ENCODE measurements at regions not wholly inside any gene's neighbourhood (a gene's known extent, or its start where the extent isn't known, plus 50 kb on each side); places are given as distances from the start of the nearest gene placed in this dataset.

DNA sequence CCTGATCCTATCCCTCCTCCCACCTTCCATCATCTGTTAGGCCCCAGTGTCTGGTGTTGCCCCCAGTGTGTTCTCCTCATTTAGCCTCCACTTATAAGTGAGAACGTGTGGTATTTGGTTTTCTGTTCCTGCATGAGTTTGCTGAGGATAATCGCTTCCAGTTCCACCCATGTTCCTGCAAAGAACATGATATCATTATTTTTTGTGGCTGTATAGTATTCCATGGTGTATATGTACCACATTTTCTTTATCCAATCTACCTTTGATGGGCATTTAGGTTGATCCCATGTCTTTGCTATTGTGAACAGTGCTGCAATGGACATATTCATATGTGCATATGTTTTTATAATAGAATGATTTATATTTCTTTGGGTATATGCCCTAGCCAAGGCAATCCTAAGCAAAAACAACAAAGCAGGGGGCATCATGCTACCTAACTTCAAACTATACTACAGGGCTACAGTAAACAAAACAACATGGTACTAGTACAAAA, 142.9 kb downstream of the TNFSF18 start:
- TF ChIP-seq, protein P1, sequence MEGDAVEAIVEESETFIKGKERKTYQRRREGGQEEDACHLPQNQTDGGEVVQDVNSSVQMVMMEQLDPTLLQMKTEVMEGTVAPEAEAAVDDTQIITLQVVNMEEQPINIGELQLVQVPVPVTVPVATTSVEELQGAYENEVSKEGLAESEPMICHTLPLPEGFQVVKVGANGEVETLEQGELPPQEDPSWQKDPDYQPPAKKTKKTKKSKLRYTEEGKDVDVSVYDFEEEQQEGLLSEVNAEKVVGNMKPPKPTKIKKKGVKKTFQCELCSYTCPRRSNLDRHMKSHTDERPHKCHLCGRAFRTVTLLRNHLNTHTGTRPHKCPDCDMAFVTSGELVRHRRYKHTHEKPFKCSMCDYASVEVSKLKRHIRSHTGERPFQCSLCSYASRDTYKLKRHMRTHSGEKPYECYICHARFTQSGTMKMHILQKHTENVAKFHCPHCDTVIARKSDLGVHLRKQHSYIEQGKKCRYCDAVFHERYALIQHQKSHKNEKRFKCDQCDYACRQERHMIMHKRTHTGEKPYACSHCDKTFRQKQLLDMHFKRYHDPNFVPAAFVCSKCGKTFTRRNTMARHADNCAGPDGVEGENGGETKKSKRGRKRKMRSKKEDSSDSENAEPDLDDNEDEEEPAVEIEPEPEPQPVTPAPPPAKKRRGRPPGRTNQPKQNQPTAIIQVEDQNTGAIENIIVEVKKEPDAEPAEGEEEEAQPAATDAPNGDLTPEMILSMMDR (IDR thresholded peaks at IDR 0.05; ENCODE audit: low read depth, low read length): no peak
- H3K4me3 ChIP-seq (ENCODE audit: low read depth, low read length): no peak overlapping the region

DNA sequence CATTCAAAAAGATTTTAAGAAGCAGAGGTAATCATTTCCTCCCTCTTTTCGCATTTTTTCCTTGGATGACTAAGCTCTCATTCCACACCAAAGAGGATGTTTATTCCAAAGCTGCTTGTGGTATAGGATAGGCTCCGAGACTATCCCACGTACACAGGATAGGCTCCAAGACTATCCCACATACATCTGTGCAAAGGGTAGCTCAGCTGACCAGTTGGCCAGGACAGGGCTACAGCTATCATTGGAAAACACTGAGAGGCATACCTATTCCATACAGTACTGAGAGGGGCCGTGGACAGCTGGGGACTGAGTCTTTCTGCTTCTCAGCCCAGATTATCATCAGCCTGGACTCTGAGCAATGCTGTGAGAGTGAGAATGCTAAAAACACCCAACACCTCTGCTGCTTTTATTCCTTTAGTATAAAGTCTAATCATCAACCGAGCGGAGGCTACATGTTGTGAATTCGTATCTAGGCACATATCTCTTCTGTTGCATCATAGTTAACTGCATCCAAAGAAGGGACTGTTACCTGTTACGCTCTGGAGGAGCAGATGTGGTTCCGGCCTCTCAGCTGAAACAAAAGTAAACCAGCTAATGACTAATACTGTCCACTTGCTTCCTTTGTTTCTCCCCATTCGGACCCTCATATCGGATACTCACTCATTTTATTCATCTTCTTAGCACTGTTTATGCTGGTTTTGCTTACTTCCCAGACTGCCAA, 141.0 kb downstream of the TNFSF18 start:
- H3K4me3 ChIP-seq (ENCODE audit: low read depth, low read length): peak overlapping the region; percentile 33
- TF ChIP-seq, protein P1 (IDR thresholded peaks at IDR 0.05; ENCODE audit: low read depth, low read length): no peak

DNA sequence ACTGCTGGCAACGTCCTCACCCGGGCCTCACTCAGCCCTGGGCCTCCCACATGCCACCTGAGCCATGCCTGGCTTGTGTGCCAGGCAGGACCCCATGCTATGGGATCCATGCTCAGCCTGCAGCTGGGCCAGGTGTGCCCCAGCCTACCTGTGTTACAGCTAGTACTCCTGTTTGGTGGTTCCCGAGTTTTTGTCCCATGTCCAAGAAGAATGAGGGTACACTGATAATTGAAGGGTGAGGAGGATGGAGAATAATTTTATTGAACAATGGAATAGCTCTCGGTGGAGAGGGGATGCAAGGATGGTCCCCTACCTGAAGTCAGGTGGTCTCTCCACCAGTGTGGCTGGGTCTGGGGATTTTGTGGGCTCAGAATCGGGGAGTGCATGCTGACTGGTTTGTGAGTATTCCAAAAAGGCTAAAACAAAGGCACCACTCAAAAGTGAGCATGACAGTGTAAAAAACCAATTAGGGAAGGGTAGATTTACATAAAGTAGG, 137.9 kb downstream of the TNFSF18 start:
- TF ChIP-seq, protein P1 (IDR thresholded peaks at IDR 0.05; ENCODE audit: low read depth, low read length): no peak
- no peak overlapping the region for H3K4me3 ChIP-seq (ENCODE audit: low read depth, low read length)

DNA sequence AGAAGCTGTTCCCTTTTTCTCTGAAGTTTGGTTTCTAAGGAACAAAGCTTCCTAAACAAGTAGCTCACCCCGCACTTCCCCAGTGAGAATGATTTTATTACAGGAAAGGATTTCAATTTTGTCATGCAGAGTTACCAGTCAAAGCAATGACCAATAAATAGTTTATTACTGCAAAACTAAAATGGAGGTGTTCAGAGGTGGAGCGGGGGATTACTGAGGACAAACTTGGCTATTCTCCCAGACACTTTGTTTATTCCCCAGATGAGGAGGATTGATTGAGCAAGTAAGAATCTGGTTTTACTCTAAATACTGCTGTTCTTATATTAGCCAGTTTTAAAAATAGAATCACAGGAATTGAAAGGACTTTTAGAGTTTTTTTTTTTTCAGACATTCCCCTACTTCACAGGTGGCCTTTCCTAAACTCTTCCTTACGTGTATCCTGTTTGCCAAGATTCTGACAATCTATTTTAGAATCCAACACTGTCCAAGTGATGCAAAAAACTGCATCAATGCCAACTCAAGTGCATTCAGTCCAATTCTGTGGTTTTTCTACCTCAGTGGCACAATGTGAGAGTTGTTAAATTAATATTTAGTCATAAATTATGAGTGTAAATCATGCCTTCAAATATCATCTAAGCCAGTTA, 136.1 kb downstream of the TNFSF18 start:
- no peak overlapping the region for H3K4me3 ChIP-seq (ENCODE audit: low read depth, low read length)
- TF ChIP-seq, protein P1 (IDR thresholded peaks at IDR 0.05; ENCODE audit: low read depth, low read length): no peak

DNA sequence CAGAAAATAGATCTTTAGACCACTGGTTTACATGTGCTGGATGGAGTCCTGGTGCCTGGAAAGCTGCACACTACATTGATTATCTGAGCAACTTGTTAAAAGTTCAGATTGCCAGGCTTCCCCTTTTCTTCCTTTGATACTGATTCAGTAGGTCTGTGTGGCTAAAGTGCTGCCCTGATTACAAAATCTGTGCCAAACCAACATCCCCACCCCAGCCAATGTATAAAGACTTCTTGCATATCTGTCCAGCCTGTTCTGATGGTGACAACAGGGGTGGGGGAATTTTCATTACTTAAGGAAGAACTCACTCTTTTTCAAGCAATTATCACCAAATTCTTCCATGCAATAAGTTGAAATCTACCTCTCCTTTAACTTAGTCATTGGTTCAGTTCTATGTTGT, 135.5 kb downstream of the TNFSF18 start:
- TF ChIP-seq, protein P1 (IDR thresholded peaks at IDR 0.05; ENCODE audit: low read depth, low read length): no peak
- H3K4me3 ChIP-seq (ENCODE audit: low read depth, low read length): no peak overlapping the region

DNA sequence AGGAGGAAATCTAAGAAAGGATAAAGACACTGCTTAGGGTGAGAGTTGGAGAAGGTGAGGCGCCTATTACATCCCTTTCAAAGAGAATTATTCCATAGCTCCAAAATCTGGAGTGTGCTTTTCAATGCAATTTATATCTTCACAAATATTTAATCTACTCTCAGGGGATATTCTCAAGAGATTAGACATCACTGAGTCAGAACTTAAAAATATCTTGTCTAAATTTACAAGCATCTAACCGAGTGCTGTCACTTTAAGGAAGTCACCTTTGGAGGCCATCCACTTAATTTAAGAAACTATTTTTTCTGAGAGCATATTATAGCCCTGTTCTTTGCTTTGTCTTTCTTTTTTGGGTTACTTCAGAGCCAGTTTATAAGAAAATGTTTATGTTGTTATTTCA, 134.6 kb downstream of the TNFSF18 start:
- TF ChIP-seq, protein P1 (IDR thresholded peaks at IDR 0.05; ENCODE audit: low read depth, low read length): no peak
- H3K4me3 ChIP-seq (ENCODE audit: low read depth, low read length): no peak overlapping the region

DNA sequence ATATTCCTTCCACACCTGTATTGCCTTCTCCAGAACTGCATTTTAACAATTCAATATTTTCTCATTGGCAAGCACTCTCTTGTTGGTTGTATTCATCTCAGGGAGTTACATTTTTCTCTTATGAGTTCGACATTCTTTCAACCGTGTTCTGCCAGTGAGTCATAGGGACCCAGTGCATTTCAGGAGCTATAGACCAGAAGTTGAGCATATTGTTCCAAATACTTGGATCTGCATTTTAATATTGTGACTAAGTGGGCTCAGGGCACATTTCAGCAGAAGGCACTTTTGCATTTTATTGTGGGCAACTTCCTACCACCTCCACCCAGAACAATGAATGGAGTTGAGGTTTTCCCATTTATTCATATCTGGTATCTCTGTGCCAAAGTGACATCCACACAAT, 132.8 kb downstream of the TNFSF18 start:
- TF ChIP-seq, protein P1 (IDR thresholded peaks at IDR 0.05; ENCODE audit: low read depth, low read length): no peak
- H3K4me3 ChIP-seq (ENCODE audit: low read depth, low read length): no peak overlapping the region
